ENCODE measurements at regions not wholly inside any gene's neighbourhood (a gene's known extent, or its start where the extent isn't known, plus 50 kb on each side); places are given as distances from the start of the nearest gene placed in this dataset.

- Histone ChIP-seq H3K4me3 (ENCODE audit: low read depth, low read length) (no peak overlapping the region), H3K4me1 (ENCODE audit: control insufficient read depth, insufficient read depth, low read length) (no peaks in the 10 kb centered on the region), H3K9ac (ENCODE audit: low read depth, low read length) (no peak overlapping the region), H3K36me3 (ENCODE audit: control insufficient read depth, insufficient read depth, low read length) (no peaks in the 10 kb centered on the region), H3K9me3 (ENCODE audit: control insufficient read depth, insufficient read depth, low read length) (no peaks in the 10 kb centered on the region), H3K27me3 (ENCODE audit: control insufficient read depth, insufficient read depth, low read length) (no peaks in the 10 kb centered on the region)
These were observed 219.7 kb upstream of the SPRY2 start for GRCh38 chr13:80560609-80561008.

DNA sequence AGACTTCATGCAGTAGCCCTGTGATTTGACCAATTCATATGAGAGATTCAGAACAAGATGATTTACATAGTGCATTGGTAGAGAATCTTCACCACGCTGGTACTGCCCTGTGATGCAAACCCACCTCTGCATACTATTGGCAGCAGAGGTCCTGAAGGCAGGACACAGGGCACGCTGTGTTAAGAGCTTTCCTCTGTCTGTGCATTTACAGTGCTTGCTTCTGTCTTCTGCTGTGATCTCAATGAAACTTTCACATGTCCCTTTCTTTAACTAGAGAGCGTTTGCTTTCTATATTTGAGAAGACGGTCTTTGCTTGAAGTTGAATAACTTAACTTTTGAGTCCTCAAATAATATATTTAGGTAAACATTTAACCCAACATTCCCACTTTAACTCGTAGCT lies 219.0 kb upstream of the SPRY2 start:
- Histone ChIP-seq H3K27me3 (ENCODE audit: control insufficient read depth, insufficient read depth, low read length) (no peaks in the 10 kb centered on the region), H3K9ac (ENCODE audit: low read depth, low read length) (no peak overlapping the region), H3K4me1 (ENCODE audit: control insufficient read depth, insufficient read depth, low read length) (no peaks in the 10 kb centered on the region), H3K4me3 (ENCODE audit: low read depth, low read length) (no peak overlapping the region), H3K36me3 (ENCODE audit: control insufficient read depth, insufficient read depth, low read length) (no peaks in the 10 kb centered on the region), H3K9me3 (ENCODE audit: control insufficient read depth, insufficient read depth, low read length) (no peaks in the 10 kb centered on the region)

DNA sequence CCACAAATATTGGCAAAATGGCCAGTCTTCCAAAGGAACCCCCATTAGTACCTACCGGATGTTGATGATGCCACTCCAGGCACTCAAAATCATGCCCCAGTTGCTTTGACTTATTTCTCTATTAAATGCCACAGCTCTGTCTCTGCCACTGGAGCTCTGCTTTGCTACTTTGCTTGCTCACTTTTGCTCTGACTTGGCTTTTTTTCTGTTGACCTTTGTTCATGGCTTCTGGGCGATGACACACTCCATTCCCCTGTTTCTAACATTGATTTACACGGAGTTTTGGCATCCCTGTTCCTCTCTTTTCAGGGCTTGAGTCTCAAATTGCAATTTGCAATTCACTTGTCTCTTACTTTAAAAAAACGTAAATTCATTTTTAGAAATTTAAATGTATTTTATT lies 217.1 kb upstream of the SPRY2 start:
- H3K27me3 ChIP-seq (ENCODE audit: control insufficient read depth, insufficient read depth, low read length) = no peaks in the 10 kb centered on the region
- H3K9ac ChIP-seq (ENCODE audit: low read depth, low read length) = no peak overlapping the region
- no peaks in the 10 kb centered on the region for H3K4me1 ChIP-seq (ENCODE audit: control insufficient read depth, insufficient read depth, low read length)
- H3K4me3 ChIP-seq (ENCODE audit: low read depth, low read length) = no peak overlapping the region
- no peaks in the 10 kb centered on the region for H3K36me3 ChIP-seq (ENCODE audit: control insufficient read depth, insufficient read depth, low read length)
- H3K9me3 ChIP-seq (ENCODE audit: control insufficient read depth, insufficient read depth, low read length) = no peaks in the 10 kb centered on the region

DNA sequence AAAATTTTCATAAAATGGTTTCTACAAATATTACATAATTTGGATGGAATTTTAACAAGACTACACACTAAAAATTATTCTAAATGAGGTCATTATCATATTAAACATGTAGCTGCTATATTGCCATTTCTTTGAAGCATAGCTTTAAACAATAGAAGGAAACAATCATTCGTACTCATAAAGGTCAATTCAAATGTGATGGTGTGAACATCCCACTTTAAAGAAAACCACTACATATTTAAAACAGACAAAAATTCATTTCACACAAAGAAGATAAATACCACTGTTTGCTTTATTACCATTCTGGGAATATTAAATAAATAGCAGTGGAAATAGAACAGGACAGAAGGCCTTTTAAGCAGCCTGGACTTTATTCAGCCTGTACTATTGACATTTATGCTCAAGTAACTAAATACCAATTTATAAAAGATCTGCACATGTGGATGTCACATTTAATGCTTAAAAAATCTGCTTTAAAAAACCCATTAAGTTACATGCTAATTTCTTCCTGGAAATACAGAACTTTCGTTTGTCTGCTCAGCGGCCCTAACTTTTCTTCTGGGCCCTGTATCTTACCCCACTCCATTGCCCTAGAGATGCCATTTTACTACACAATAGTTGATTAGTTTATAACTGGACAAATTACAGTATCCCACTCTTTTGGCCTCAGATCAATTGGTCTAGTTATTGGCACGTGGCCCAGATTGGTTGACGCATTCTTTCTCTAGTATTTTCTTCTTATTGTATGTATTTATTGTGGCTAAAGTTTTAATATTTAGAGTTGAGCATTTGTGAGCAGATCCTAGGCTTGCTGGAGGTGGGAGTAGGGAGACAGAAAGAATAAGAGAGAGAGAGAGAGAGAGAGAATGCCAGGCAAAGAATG lies 215.1 kb upstream of the SPRY2 start:
- no peak overlapping the region for H3K4me3 ChIP-seq (ENCODE audit: low read depth, low read length)
- no peak overlapping the region for H3K9ac ChIP-seq (ENCODE audit: low read depth, low read length)
- no peaks in the 10 kb centered on the region for H3K4me1 ChIP-seq (ENCODE audit: control insufficient read depth, insufficient read depth, low read length)
- no peaks in the 10 kb centered on the region for H3K36me3 ChIP-seq (ENCODE audit: control insufficient read depth, insufficient read depth, low read length)
- H3K27me3 ChIP-seq (ENCODE audit: control insufficient read depth, insufficient read depth, low read length) = no peaks in the 10 kb centered on the region
- no peaks in the 10 kb centered on the region for H3K9me3 ChIP-seq (ENCODE audit: control insufficient read depth, insufficient read depth, low read length)

DNA sequence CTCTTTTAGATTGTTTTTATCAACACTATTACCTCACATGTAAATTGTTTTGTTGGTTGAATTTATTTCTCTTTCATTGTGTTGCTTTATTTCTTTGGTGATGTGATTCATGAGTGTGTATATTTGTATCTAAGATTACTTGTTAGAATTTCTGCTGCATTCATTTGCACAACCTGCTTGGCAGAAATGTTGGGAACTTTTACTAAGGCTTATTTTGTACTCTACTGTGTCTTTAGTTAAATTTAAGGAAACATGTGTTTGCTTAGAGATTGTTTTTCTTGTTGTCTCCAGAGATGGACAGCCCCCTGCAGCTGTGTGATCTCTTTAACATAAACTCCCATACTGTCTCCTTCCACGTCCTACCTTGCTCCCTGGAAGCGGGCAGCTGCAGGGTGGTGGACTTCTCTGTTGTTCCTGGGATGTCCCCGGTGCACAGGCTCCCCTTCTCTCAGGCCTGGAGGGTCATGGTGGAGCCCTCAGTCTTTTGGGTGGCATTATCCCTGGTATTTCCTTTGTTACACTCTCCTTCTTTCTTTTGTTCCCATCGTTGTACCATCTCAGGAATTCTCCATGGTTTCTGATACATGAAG lies 212.0 kb upstream of the SPRY2 start:
- Histone ChIP-seq H3K27me3 (ENCODE audit: control insufficient read depth, insufficient read depth, low read length) (no peaks in the 10 kb centered on the region), H3K9me3 (ENCODE audit: control insufficient read depth, insufficient read depth, low read length) (no peaks in the 10 kb centered on the region), H3K36me3 (ENCODE audit: control insufficient read depth, insufficient read depth, low read length) (no peaks in the 10 kb centered on the region), H3K4me3 (ENCODE audit: low read depth, low read length) (no peak overlapping the region), H3K4me1 (ENCODE audit: control insufficient read depth, insufficient read depth, low read length) (no peaks in the 10 kb centered on the region), H3K9ac (ENCODE audit: low read depth, low read length) (no peak overlapping the region)

GRCh38 chr13:80551650-80552497 lies 210.9 kb upstream of the SPRY2 start:
- no peaks in the 10 kb centered on the region for H3K27me3 ChIP-seq (ENCODE audit: control insufficient read depth, insufficient read depth, low read length)
- no peak overlapping the region for H3K4me3 ChIP-seq (ENCODE audit: low read depth, low read length)
- no peaks in the 10 kb centered on the region for H3K36me3 ChIP-seq (ENCODE audit: control insufficient read depth, insufficient read depth, low read length)
- H3K9ac ChIP-seq (ENCODE audit: low read depth, low read length) = no peak overlapping the region
- H3K4me1 ChIP-seq (ENCODE audit: control insufficient read depth, insufficient read depth, low read length) = no peaks in the 10 kb centered on the region
- no peaks in the 10 kb centered on the region for H3K9me3 ChIP-seq (ENCODE audit: control insufficient read depth, insufficient read depth, low read length)

- H3K4me1 ChIP-seq (ENCODE audit: control insufficient read depth, insufficient read depth, low read length) = no peaks in the 10 kb centered on the region
- no peak overlapping the region for H3K9ac ChIP-seq (ENCODE audit: low read depth, low read length)
- no peaks in the 10 kb centered on the region for H3K36me3 ChIP-seq (ENCODE audit: control insufficient read depth, insufficient read depth, low read length)
- no peak overlapping the region for H3K4me3 ChIP-seq (ENCODE audit: low read depth, low read length)
- H3K9me3 ChIP-seq (ENCODE audit: control insufficient read depth, insufficient read depth, low read length) = no peaks in the 10 kb centered on the region
- no peaks in the 10 kb centered on the region for H3K27me3 ChIP-seq (ENCODE audit: control insufficient read depth, insufficient read depth, low read length)
These were observed 210.1 kb upstream of the SPRY2 start for GRCh38 chr13:80550971-80551441.

- Histone ChIP-seq H3K9me3 (ENCODE audit: control insufficient read depth, insufficient read depth, low read length) (no peaks in the 10 kb centered on the region), H3K9ac (ENCODE audit: low read depth, low read length) (no peak overlapping the region), H3K4me1 (ENCODE audit: control insufficient read depth, insufficient read depth, low read length) (no peaks in the 10 kb centered on the region), H3K4me3 (ENCODE audit: low read depth, low read length) (no peak overlapping the region), H3K36me3 (ENCODE audit: control insufficient read depth, insufficient read depth, low read length) (no peaks in the 10 kb centered on the region), H3K27me3 (ENCODE audit: control insufficient read depth, insufficient read depth, low read length) (no peaks in the 10 kb centered on the region)
These were observed 208.0 kb upstream of the SPRY2 start for GRCh38 chr13:80548915-80549314.

DNA sequence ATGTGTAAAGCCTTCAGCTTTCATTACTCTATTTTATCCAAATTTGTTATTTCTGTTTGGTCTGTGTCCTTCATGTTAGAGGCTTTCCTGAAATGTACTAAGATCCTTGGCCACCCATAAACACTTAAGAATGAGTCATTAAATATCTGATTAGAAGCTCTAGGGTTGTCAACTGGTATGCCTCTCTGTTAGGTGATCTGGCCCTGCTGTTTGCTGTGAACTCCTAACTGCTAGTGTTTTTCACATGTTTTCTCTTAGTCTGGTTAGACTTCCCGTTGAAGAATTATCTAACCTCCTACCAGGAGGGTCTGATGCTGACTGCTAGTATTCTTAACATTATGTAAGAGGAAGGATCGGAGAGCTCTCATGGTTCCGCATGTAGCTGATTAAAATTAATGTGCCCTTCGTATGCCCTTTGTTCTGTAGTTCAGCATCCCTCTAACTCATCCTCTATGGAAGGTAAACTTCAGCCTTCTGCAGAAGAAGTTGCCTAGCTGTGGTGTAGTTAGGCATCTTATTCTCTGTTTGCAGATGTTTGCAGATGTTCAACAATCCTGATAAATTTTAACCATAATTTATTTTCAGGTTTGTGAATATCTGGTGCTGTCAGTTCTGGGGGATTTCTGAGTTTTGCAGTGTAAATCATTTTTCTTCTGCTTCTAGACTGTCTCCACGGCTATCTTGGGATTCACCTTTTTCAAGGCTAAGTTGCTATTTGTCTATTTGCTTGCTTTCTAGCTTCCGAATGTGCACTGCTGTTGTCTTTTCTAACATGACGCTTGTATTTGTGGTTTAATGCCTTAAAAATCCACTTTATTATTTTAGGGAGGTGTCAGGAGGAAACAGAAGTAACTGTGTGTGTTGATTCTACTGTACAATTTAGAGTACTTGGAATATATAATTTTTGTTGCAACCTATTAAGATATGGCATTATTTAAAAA lies 207.2 kb upstream of the SPRY2 start:
- no peaks in the 10 kb centered on the region for H3K9me3 ChIP-seq (ENCODE audit: control insufficient read depth, insufficient read depth, low read length)
- H3K27me3 ChIP-seq (ENCODE audit: control insufficient read depth, insufficient read depth, low read length) = no peaks in the 10 kb centered on the region
- H3K9ac ChIP-seq (ENCODE audit: low read depth, low read length) = no peak overlapping the region
- no peaks in the 10 kb centered on the region for H3K36me3 ChIP-seq (ENCODE audit: control insufficient read depth, insufficient read depth, low read length)
- H3K4me3 ChIP-seq (ENCODE audit: low read depth, low read length) = no peak overlapping the region
- H3K4me1 ChIP-seq (ENCODE audit: control insufficient read depth, insufficient read depth, low read length) = no peaks in the 10 kb centered on the region

GRCh38 chr13:80547341-80547740 lies 206.4 kb upstream of the SPRY2 start:
- H3K4me1 ChIP-seq (ENCODE audit: control insufficient read depth, insufficient read depth, low read length) = no peaks in the 10 kb centered on the region
- no peaks in the 10 kb centered on the region for H3K27me3 ChIP-seq (ENCODE audit: control insufficient read depth, insufficient read depth, low read length)

GRCh38 chr13:80533175-80533574 lies 192.2 kb upstream of the SPRY2 start:
- no peak overlapping the region for H3K4me3 ChIP-seq (ENCODE audit: low read depth, low read length)
- no peaks in the 10 kb centered on the region for H3K36me3 ChIP-seq (ENCODE audit: control insufficient read depth, insufficient read depth, low read length)
- no peak overlapping the region for H3K9ac ChIP-seq (ENCODE audit: low read depth, low read length)
- no peaks in the 10 kb centered on the region for H3K4me1 ChIP-seq (ENCODE audit: control insufficient read depth, insufficient read depth, low read length)
- no peaks in the 10 kb centered on the region for H3K27me3 ChIP-seq (ENCODE audit: control insufficient read depth, insufficient read depth, low read length)
- H3K9me3 ChIP-seq (ENCODE audit: control insufficient read depth, insufficient read depth, low read length) = no peaks in the 10 kb centered on the region

More at GRCh38 chr13:80547341-80547740, 206.4 kb upstream of the SPRY2 start:
- H3K9me3 ChIP-seq (ENCODE audit: control insufficient read depth, insufficient read depth, low read length) = no peaks in the 10 kb centered on the region
- no peak overlapping the region for H3K9ac ChIP-seq (ENCODE audit: low read depth, low read length)
- H3K36me3 ChIP-seq (ENCODE audit: control insufficient read depth, insufficient read depth, low read length) = no peaks in the 10 kb centered on the region
- no peak overlapping the region for H3K4me3 ChIP-seq (ENCODE audit: low read depth, low read length)
